ENCODE measurements at regions not wholly inside any gene's neighbourhood (a gene's known extent, or its start where the extent isn't known, plus 50 kb on each side); places are given as distances from the start of the nearest gene placed in this dataset.
A peak's percentile ranks its signal among the peaks of the same experiment; 100 is the strongest.
"Not testable (repeated sequence)": the region's sequence is repeated elsewhere in the genome, so short reads cannot be mapped to it uniquely, and the experiment has no call there.

- DNase-seq: peak; percentile 83
Measured at GRCh38 chr2:95686056-95686825, 94.4 kb downstream of the TRIM43 start.

GRCh38 chr2:95687852-95688251 lies 96.1 kb downstream of the TRIM43 start:
- DNase-seq: peak; percentile 52

GRCh38 chr2:95691210-95691609 lies 99.4 kb downstream of the TRIM43 start:
- not testable (repeated sequence) for DNase-seq

GRCh38 chr2:95693071-95693846 lies 101.5 kb downstream of the TRIM43 start:
- DNase-seq: not testable (repeated sequence)

GRCh38 chr2:95695613-95696012 lies 103.8 kb downstream of the TRIM43 start:
- no peak for DNase-seq

- DNase-seq: peak; percentile 42
Measured at GRCh38 chr2:95698146-95698545, 106.3 kb downstream of the TRIM43 start.

GRCh38 chr2:95699201-95700184 lies 107.7 kb downstream of the TRIM43 start:
- DNase-seq: not testable (repeated sequence)

GRCh38 chr2:95700519-95700918 lies 108.7 kb downstream of the TRIM43 start:
- no peak for DNase-seq

GRCh38 chr2:95702471-95702870 lies 110.7 kb downstream of the TRIM43 start:
- DNase-seq: no peak

GRCh38 chr2:95707161-95707560 lies 115.4 kb downstream of the TRIM43 start:
- DNase-seq: not testable (repeated sequence)

GRCh38 chr2:95707837-95708236 lies 116.0 kb downstream of the TRIM43 start:
- no peak for DNase-seq

GRCh38 chr2:95709831-95710230 lies 118.0 kb downstream of the TRIM43 start:
- no peak for DNase-seq

- not testable (repeated sequence) for DNase-seq
Measured at GRCh38 chr2:95713470-95714177, 121.8 kb downstream of the TRIM43 start.

GRCh38 chr2:95714398-95714797 lies 122.6 kb downstream of the TRIM43 start:
- DNase-seq: not testable (repeated sequence)

- no peak for DNase-seq
Measured at GRCh38 chr2:95719473-95720060, 127.8 kb downstream of the TRIM43 start.

GRCh38 chr2:95721726-95722125 lies 129.9 kb downstream of the TRIM43 start:
- DNase-seq: no peak

- DNase-seq: no peak
Measured at GRCh38 chr2:95722131-95722697, 130.4 kb downstream of the TRIM43 start.

- not testable (repeated sequence) for DNase-seq
Measured at GRCh38 chr2:95723627-95724210, 131.9 kb downstream of the TRIM43 start.

- DNase-seq: peak; percentile 62
Measured at GRCh38 chr2:95725191-95725590, 133.4 kb downstream of the TRIM43 start.

- peak; percentile 50 for DNase-seq
Measured at GRCh38 chr2:95725677-95726076, 133.9 kb downstream of the TRIM43 start.

- not testable (repeated sequence) for DNase-seq
Measured at GRCh38 chr2:95727420-95727819, 135.6 kb downstream of the TRIM43 start.

All from fibroblast of skin of scalp (primary cell).